Activated naive CD4-positive, alpha-beta T cell treated with anti-CD3 and anti-CD28 coated beads, Interleukin-2, amount 50 U/mL, for 72 hours (primary cell): ENCODE measurements at regions not wholly inside any gene's neighbourhood (a gene's known extent, or its start where the extent isn't known, plus 50 kb on each side); places are given as distances from the start of the nearest gene placed in this dataset.

ENCODE experiments used
- ATAC-seq, 2 donors: fragments of 150-1000 bp; cut with Tn5 transposase; 2 replicates each; pipeline ENCODE4 v1.10.0; 2021; ENCODE audit warnings: mild to moderate bottlenecking in 2 of 2, moderate library complexity in 2 of 2
- DNase-seq, 2 donors: peaks; one replicate each; pipeline ENCODE4 v3.0.0; 2021 to 2022; ENCODE audit warnings: low spot score in 2 of 2
- H3K27ac Mint-ChIP-seq, 2 donors: one replicate each; pipeline ENCODE4 v1.8.0; 2022; ENCODE audit warnings: mild to moderate bottlenecking in 2 of 2, mixed read lengths in 2 of 2
- H3K36me3 Mint-ChIP-seq, 2 donors: one replicate each; pipeline ENCODE4 v1.8.0; 2022; ENCODE audit warnings: mixed read lengths in 2 of 2
- H3K9me3 Mint-ChIP-seq, 2 donors: one replicate each; pipeline ENCODE4 v1.8.0; 2022; ENCODE audit warnings: mixed read lengths in 2 of 2

DNA sequence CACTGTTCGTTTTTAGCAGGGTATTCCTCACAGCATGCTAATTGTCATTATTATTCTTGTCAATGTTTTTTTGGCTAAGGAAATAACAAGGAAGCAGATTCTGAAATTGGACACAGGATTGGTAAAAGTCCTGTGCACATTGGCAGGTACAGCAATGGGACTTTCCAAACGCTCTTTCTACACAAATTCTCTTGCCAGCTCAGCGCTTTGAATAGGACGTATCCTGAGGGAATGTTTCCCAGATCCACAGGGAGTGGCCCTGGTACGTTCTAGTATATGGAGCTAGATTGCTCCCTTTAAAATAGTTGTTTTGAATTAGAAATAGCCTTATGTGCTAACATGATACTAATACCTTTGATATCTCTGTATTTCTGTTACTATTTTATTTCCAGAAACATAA, 82.8 kb upstream of the GRB10 start:
- no peak overlapping the region for H3K27ac Mint-ChIP-seq

DNA sequence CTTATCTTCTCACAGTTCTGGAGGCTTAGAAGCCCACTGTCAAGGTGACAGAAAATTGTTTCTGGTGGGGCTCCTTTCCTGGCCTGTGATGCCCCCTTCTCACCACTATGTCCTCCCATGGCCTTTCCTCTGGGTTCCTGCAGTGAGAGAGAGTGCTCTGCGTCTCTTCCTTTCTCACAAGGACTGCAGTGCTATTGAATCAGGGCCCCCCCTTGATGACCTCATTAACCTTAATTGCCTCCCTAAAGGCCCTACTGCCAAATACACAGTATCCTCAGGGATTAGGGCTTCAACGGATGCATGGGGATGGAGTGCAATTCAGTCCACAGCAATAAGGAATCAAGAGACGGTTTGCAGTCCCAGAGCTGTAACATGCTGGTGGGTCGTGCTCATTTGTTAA, 82.0 kb upstream of the GRB10 start:
- ATAC-seq, result no peak
- no peak for DNase-seq
- no peak overlapping the region for H3K27ac Mint-ChIP-seq
- no peaks in the 10 kb centered on the region for H3K9me3 Mint-ChIP-seq
- H3K36me3 Mint-ChIP-seq, result no peaks in the 10 kb centered on the region

More for the DNA sequence above, 82.8 kb upstream of the GRB10 start:
- no peak for ATAC-seq
- no peaks in the 10 kb centered on the region for H3K9me3 Mint-ChIP-seq
- H3K36me3 Mint-ChIP-seq, result no peaks in the 10 kb centered on the region
- no peak for DNase-seq

GRCh38 chr7:50863053-50863452, 80.4 kb upstream of the GRB10 start:
- Mint-ChIP-seq H3K27ac (no peak overlapping the region), H3K9me3 (no peaks in the 10 kb centered on the region), H3K36me3 (no peaks in the 10 kb centered on the region)
- ATAC-seq (peak in 1 of 2 donors; percentile 83), DNase-seq (no peak)

DNA sequence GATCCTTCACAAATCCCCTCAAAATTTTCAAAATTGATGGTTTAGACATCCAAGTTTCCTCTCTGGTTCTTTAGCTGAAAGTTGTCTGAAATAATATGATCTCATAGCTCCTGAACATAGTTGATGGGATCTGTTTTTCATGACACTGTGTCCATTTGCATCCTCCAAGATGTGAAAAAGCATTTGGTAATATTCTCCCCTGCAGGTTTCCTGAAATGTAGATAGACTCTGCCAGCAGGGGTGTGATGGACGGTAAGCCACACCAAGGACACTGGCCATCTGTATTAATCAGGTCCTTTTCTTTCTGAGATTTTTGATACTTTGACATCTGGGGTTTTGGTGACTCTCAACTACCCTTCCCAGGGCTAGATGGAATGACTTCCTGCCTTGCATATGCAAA, 79.6 kb upstream of the GRB10 start:
- DNase-seq (no peak), ATAC-seq (no peak)
- no peaks in the 10 kb centered on the region for H3K9me3 Mint-ChIP-seq
- no peak overlapping the region for H3K27ac Mint-ChIP-seq
- no peaks in the 10 kb centered on the region for H3K36me3 Mint-ChIP-seq

DNA sequence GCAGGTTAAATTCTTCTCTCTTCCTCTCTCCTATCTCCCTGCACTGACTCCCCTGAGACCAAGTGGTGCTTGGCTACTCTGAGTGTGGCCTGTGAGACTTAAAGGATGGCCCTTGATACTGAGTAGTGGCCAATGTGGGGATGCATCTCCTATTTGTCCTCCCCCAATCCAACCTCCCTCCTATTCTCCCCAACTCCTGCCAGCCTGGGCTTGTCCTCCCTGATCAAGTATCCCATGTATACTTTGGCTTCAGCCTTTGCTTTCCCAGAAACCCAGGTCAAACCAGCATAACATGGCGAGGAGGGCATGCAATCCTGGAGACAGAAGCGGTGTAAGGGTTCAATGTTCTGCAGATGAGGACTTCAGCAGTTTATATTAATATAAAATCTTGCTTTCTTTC, 77.9 kb upstream of the GRB10 start:
- ATAC-seq (no peak), DNase-seq (no peak)
- no peak overlapping the region for H3K27ac Mint-ChIP-seq
- H3K9me3 Mint-ChIP-seq, result no peaks in the 10 kb centered on the region
- H3K36me3 Mint-ChIP-seq, result no peaks in the 10 kb centered on the region

DNA sequence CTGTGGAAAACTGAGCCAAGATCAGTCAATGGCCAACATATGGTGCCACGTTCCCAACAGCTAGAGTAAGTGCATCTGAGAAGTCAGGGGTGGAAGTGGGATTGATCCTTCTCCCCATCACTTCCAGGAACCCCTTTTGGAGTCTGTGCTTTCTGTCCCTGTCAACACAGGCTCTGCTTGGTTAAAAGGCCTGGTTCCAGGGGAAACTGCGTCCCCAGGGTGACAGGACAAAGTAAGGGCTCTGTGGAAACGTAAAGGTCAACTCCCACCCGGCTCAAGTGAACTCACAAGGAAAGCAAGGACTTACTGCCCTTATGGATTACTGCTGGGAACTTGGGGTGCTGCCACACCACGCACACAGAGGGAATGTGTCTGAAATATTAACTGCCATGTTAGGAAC, 77.5 kb upstream of the GRB10 start:
- no peak for ATAC-seq
- H3K36me3 Mint-ChIP-seq, result no peaks in the 10 kb centered on the region
- no peak for DNase-seq
- H3K9me3 Mint-ChIP-seq, result no peaks in the 10 kb centered on the region
- no peak overlapping the region for H3K27ac Mint-ChIP-seq

DNA sequence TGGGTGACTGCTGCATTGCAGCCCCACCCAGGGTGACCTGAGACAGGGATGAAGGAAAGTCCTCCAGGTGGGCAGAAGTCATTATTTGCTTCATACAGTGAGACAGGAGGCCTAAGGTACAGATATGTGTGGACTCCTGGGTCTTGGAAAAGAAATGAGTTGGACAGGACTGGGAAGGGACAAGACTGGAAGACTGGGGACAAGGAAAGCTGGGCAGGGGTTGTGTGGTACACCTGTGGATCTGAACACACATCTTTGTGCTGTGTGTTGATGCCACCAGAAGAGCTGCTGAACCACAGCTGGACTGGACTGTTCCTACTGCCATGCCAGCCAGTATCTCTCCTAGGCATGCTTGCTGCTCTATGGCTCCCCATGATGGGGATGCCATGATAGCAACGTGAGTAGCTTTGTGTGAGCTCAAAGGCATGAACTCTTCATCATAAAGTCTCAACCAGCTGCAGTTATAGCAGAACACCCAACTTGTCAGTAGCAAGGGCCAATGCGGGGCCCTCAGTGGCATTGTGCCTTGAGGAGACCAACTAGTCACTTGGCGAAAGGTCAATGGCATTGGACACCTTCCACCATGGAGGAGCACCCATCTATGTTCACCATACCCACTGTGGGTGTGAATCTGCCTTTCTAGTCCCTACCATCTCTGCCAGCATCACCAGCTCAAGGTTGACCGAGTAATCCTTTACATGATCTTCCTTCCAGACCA, 76.0 kb upstream of the GRB10 start:
- Mint-ChIP-seq H3K9me3 (no peaks in the 10 kb centered on the region), H3K27ac (no peak overlapping the region), H3K36me3 (no peaks in the 10 kb centered on the region)
- DNase-seq (no peak), ATAC-seq (no peak)

DNA sequence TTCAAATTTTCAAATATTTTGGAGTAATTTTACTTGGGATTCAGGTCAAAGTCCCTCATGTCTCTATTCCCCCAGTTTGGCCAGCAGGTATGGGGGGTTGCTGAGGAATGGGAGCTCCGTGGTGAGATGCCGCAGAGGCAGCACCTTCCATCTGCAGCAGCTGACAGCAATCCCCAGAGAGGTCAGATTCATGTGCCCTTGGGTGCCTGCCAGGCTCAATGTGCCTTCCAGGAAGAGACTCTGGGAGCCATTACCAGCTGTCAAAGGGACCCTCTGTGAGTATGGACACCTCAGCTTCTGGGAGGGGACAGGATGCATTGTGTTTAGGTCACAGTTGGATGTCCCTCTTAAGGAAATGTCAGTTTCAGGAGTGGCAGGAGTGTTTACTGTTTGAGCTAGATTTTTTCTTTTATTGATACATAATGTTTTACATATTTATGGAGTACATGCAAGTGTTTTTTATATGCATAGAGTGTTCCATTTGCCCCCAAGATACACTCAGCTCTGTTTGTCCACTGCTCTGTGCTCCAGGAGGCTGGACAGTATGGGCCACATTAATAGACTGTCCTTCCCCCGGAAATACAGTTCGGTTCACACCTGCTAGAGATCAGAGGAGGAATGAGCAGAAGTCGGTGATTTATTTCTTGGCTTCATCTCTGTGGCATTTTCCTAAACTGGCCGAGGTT, 75.3 kb upstream of the GRB10 start:
- Mint-ChIP-seq H3K9me3 (no peaks in the 10 kb centered on the region), H3K36me3 (no peaks in the 10 kb centered on the region), H3K27ac (no peak overlapping the region)
- DNase-seq, result no peak
- no peak for ATAC-seq

DNA sequence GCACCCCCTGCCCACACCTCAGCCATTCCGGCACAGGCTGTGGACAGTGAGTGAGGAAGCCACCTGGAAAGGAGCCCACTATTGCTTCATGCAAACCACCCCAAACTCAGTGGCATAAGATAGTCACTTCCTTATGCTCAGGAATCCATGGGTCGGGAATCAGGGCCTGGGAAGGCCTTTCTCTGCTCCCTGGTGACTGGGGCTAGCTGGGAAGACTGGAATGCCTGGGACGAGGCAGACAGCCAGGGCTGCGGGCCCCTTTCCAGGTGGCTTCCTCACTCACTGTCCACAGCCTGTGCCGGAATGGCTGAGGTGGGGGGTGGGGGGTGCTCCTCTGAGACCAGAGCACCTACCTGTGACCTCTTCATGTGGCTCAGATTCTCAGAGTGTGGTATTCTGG, 74.1 kb upstream of the GRB10 start:
- H3K36me3 Mint-ChIP-seq, result no peaks in the 10 kb centered on the region
- no peak overlapping the region for H3K27ac Mint-ChIP-seq
- no peak for ATAC-seq
- DNase-seq, result no peak
- H3K9me3 Mint-ChIP-seq, result no peaks in the 10 kb centered on the region

DNA sequence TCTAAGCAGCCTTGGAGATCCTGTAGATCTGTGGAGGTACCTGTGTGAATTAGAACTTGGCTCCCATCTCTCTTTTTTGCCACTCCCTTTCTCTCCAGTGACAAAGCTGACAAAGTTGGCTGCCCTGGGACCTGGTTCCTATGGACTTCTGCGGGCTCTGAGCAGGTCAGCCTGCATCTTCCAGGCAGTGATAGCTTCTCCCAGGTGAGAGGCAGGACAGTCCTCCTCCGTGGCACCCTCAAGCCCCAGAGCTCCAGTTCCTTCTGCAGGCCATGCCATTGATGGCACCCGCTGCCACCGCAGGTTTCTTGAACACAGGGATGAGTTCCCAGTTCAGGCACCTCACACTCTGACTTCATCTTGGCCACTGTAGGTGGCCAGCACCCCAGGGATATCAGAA, 73.5 kb upstream of the GRB10 start:
- ATAC-seq (no peak), DNase-seq (no peak)
- Mint-ChIP-seq H3K36me3 (no peaks in the 10 kb centered on the region), H3K27ac (no peak overlapping the region), H3K9me3 (no peaks in the 10 kb centered on the region)

DNA sequence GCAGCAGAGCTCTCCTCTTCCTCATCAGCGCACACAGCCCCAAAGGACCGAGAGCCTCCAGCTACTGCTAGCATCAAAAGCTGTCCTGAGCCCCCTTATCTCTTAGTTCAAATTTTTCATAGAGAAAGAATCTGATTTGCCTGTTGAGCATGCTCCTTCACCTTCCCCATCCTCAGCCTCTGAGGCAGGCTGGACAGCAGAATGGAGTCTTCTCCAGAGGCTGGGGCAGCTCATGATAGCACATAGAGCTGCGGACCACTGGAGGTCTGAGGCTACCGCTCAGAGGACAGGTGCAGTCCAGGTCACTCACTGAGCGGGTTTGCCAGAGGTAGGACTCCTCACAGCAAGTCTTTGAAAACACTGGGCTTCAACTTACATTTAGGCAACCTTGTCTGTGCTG, 72.8 kb upstream of the GRB10 start:
- no peak for ATAC-seq
- Mint-ChIP-seq H3K9me3 (no peaks in the 10 kb centered on the region), H3K36me3 (no peaks in the 10 kb centered on the region), H3K27ac (no peak overlapping the region)
- no peak for DNase-seq

- Mint-ChIP-seq H3K27ac (no peak overlapping the region), H3K36me3 (no peaks in the 10 kb centered on the region), H3K9me3 (peaks cover 0 to 4% of the 10 kb centered on the region in 2 donors)
- DNase-seq, result no peak
- no peak for ATAC-seq
Measured at GRCh38 chr7:50854831-50855230, 72.1 kb upstream of the GRB10 start.

GRCh38 chr7:50854247-50854646, 71.6 kb upstream of the GRB10 start:
- Mint-ChIP-seq H3K27ac (no peak overlapping the region), H3K9me3 (peaks cover 0 to 7% of the 10 kb centered on the region in 2 donors), H3K36me3 (no peaks in the 10 kb centered on the region)
- no peak for DNase-seq
- ATAC-seq, result no peak

GRCh38 chr7:50853311-50853710, 70.6 kb upstream of the GRB10 start:
- peaks cover 0 to 7% of the 10 kb centered on the region in 2 donors for H3K9me3 Mint-ChIP-seq
- ATAC-seq (no peak), DNase-seq (no peak)
- H3K36me3 Mint-ChIP-seq, result no peaks in the 10 kb centered on the region
- no peak overlapping the region for H3K27ac Mint-ChIP-seq

DNA sequence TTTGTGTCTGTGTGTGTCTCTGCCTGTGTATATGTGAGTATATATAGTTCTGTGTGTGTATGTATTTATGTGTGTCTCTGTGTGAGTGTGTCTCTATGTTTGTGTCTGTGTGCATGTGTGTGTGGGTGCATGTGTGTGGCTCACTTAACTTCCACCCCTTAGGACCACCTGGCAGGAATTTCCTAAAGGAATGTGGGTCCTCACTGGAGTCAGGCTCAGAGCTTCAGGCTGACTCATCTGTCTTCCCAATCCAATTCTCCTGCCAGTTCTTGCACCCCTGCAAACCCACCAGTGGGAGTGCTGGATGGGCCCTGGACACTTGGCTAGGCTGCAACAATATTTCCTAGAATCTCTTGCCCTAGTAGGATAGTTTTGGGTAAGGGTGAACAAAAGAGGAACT, 70.2 kb upstream of the GRB10 start:
- Mint-ChIP-seq H3K36me3 (no peaks in the 10 kb centered on the region), H3K27ac (no peak overlapping the region), H3K9me3 (peaks cover 0 to 7% of the 10 kb centered on the region in 2 donors)
- ATAC-seq (no peak), DNase-seq (no peak)

DNA sequence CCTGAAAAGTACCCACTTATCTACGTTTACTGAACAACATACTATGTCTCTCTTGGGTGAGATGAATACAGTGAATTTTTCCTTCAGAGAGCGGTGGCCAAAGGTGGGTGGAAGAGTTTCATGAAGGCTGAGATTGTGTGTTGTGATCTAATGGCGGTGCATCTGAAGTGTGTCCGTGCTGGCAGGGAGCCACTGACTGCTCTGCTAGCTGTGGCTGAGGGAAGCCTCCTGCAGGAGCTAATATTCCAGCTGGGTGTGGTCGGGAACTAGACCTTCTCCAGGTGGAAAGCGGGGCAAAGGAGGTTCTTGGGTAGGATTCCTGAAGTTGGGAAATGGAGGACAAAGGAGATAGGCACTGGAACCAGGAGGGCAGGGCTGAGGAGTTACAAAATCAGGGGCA, 69.2 kb upstream of the GRB10 start:
- no peak for ATAC-seq
- Mint-ChIP-seq H3K36me3 (no peaks in the 10 kb centered on the region), H3K9me3 (peaks cover 0 to 7% of the 10 kb centered on the region in 2 donors), H3K27ac (no peak overlapping the region)
- no peak for DNase-seq

DNA sequence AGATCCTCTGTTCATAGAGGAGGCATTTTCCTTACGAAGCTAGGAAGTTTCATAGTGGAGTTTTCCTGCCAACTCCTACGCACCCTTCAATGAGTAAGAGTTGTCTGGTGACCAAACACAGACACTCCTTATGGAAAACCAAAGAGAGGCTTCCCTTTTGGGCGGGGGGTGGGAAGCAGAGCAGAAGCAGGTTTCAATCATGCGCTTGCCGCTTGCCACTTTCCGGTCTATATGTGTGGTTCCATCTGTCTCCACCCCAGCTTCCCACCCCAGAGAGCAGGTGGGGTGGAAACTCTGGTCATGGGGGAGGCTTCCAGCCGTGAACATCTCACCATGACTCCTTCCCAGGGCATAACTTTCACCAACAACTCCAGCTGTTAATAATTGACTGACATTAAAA, 68.8 kb upstream of the GRB10 start:
- Mint-ChIP-seq H3K27ac (no peak overlapping the region), H3K9me3 (peaks cover 0 to 7% of the 10 kb centered on the region in 2 donors), H3K36me3 (no peaks in the 10 kb centered on the region)
- ATAC-seq (no peak), DNase-seq (no peak)

DNA sequence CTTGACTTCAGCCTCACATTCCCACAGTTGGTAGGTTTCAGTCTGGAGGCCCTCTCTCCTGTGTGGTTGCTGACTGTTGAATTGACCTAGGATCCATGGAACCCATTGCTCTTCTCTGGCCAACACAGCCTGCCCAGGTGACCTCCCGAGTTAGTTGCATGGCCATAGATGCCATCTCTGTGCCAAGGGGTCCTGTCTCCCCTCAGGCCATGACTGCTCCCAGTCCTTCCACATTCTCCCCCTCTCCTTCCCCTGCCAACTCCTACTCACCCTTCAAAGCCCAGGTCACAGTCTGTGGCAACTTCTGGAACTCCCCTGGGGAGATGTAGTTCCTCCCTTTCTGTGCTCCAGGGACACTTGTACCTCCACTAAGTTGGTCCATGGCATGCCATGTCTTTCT, 67.3 kb upstream of the GRB10 start:
- DNase-seq (no peak), ATAC-seq (no peak)
- peaks cover 0 to 9% of the 10 kb centered on the region in 2 donors for H3K36me3 Mint-ChIP-seq
- H3K27ac Mint-ChIP-seq, result no peak overlapping the region
- H3K9me3 Mint-ChIP-seq, result peaks cover 4 to 7% of the 10 kb centered on the region in 2 donors
